HUES48 (cell line): ENCODE measurements at regions not wholly inside any gene's neighbourhood (a gene's known extent, or its start where the extent isn't known, plus 50 kb on each side); places are given as distances from the start of the nearest gene placed in this dataset.

Source experiments
- H3K27ac ChIP-seq: one replicate; pipeline ENCODE4 v1.7.0; 2013; ENCODE audit warnings: low read depth, low read length, inconsistent platforms
- H3K27me3 ChIP-seq: 2 replicates; pipeline ENCODE4 v1.6.1; 2013; ENCODE audit warnings: mild to moderate bottlenecking, low read length; ENCODE audit not compliant: control insufficient read depth, insufficient read depth
- H3K36me3 ChIP-seq: 2 replicates; pipeline ENCODE4 v1.6.1; 2013; ENCODE audit warnings: low read length; ENCODE audit not compliant: control insufficient read depth, insufficient read depth
- H3K4me1 ChIP-seq: 2 replicates; pipeline ENCODE4 v1.6.1; 2013; ENCODE audit warnings: mild to moderate bottlenecking, low read length; ENCODE audit not compliant: control insufficient read depth, insufficient read depth
- H3K4me3 ChIP-seq: 2 replicates; pipeline ENCODE4 v1.5.1; 2013; ENCODE audit warnings: mild to moderate bottlenecking, low read depth, low read length
- H3K9ac ChIP-seq: 2 replicates; pipeline ENCODE4 v1.6.1; 2013; ENCODE audit warnings: mild to moderate bottlenecking, low read depth, low read length, moderate library complexity
- H3K9me3 ChIP-seq: 2 replicates; pipeline ENCODE4 v1.6.1; 2013; ENCODE audit warnings: low read length; ENCODE audit not compliant: control insufficient read depth, insufficient read depth

- Histone ChIP-seq H3K27me3 (no peaks in the 10 kb centered on the region), H3K36me3 (no peaks in the 10 kb centered on the region), H3K27ac (no peak overlapping the region), H3K4me1 (no peaks in the 10 kb centered on the region), H3K9ac (no peak overlapping the region), H3K4me3 (no peak overlapping the region), H3K9me3 (no peaks in the 10 kb centered on the region)
Observed at GRCh38 chr11:134756811-134757540, 344.9 kb upstream of the B3GAT1 start.

GRCh38 chr11:134755535-134755934 lies 343.5 kb upstream of the B3GAT1 start:
- Histone ChIP-seq H3K4me3 (no peak overlapping the region), H3K36me3 (no peaks in the 10 kb centered on the region), H3K9ac (no peak overlapping the region), H3K4me1 (no peaks in the 10 kb centered on the region), H3K27ac (no peak overlapping the region), H3K9me3 (no peaks in the 10 kb centered on the region), H3K27me3 (no peaks in the 10 kb centered on the region)

- Histone ChIP-seq H3K36me3 (no peaks in the 10 kb centered on the region), H3K9ac (no peak overlapping the region), H3K4me3 (no peak overlapping the region), H3K9me3 (no peaks in the 10 kb centered on the region), H3K4me1 (peaks cover 1% of the 10 kb centered on the region), H3K27me3 (no peaks in the 10 kb centered on the region), H3K27ac (no peak overlapping the region)
Observed at GRCh38 chr11:134754521-134755198, 342.6 kb upstream of the B3GAT1 start.

- peaks cover 8% of the 10 kb centered on the region for H3K4me1 ChIP-seq
- H3K27ac ChIP-seq, result no peak overlapping the region
- H3K9ac ChIP-seq, result no peak overlapping the region
- no peaks in the 10 kb centered on the region for H3K27me3 ChIP-seq
- no peak overlapping the region for H3K4me3 ChIP-seq
- H3K9me3 ChIP-seq, result no peaks in the 10 kb centered on the region
- no peaks in the 10 kb centered on the region for H3K36me3 ChIP-seq
Observed at GRCh38 chr11:134753771-134754520, 341.9 kb upstream of the B3GAT1 start.

- Histone ChIP-seq H3K4me1 (peaks cover 9% of the 10 kb centered on the region), H3K9me3 (peaks cover 4% of the 10 kb centered on the region; the same call in 1 of the 2 replicates), H3K27ac (no peak overlapping the region), H3K9ac (no peak overlapping the region), H3K4me3 (no peak overlapping the region), H3K27me3 (no peaks in the 10 kb centered on the region), H3K36me3 (no peaks in the 10 kb centered on the region)
Observed at GRCh38 chr11:134752964-134753770, 341.1 kb upstream of the B3GAT1 start.

- no peak overlapping the region for H3K27ac ChIP-seq
- H3K4me1 ChIP-seq, result peaks cover 9% of the 10 kb centered on the region
- no peaks in the 10 kb centered on the region for H3K36me3 ChIP-seq
- H3K9ac ChIP-seq, result no peak overlapping the region
- H3K9me3 ChIP-seq, result peaks cover 4% of the 10 kb centered on the region; the same call in 1 of the 2 replicates
- no peaks in the 10 kb centered on the region for H3K27me3 ChIP-seq
- H3K4me3 ChIP-seq, result no peak overlapping the region
Observed at GRCh38 chr11:134752526-134752925, 340.5 kb upstream of the B3GAT1 start.

GRCh38 chr11:134751766-134752165 lies 339.7 kb upstream of the B3GAT1 start:
- Histone ChIP-seq H3K9me3 (peaks cover 4% of the 10 kb centered on the region; the same call in 1 of the 2 replicates), H3K27ac (no peak overlapping the region), H3K4me3 (no peak overlapping the region), H3K4me1 (peaks cover 9% of the 10 kb centered on the region), H3K27me3 (no peaks in the 10 kb centered on the region), H3K9ac (no peak overlapping the region), H3K36me3 (no peaks in the 10 kb centered on the region)

GRCh38 chr11:134751031-134751585 lies 339.1 kb upstream of the B3GAT1 start:
- no peak overlapping the region for H3K9ac ChIP-seq
- no peak overlapping the region for H3K4me3 ChIP-seq
- peaks cover 4% of the 10 kb centered on the region; the same call in 1 of the 2 replicates for H3K9me3 ChIP-seq
- peaks cover 9% of the 10 kb centered on the region for H3K4me1 ChIP-seq
- no peaks in the 10 kb centered on the region for H3K36me3 ChIP-seq
- H3K27ac ChIP-seq, result no peak overlapping the region
- no peaks in the 10 kb centered on the region for H3K27me3 ChIP-seq

GRCh38 chr11:134750619-134751018 lies 338.6 kb upstream of the B3GAT1 start:
- Histone ChIP-seq H3K9ac (no peak overlapping the region), H3K36me3 (no peaks in the 10 kb centered on the region), H3K27me3 (no peaks in the 10 kb centered on the region), H3K4me3 (no peak overlapping the region), H3K4me1 (peaks cover 9% of the 10 kb centered on the region), H3K9me3 (peaks cover 4% of the 10 kb centered on the region; the same call in 1 of the 2 replicates), H3K27ac (no peak overlapping the region)
